Keratinocyte (primary cell): ENCODE measurements at regions not wholly inside any gene's neighbourhood (a gene's known extent, or its start where the extent isn't known, plus 50 kb on each side); places are given as distances from the start of the nearest gene placed in this dataset.

Experiments used
- CTCF ChIP-seq, 3 experiments: IDR thresholded peaks in 1 of 3; conservative IDR thresholded peaks in 1 of 3; optimal IDR thresholded peaks in 1 of 3; 2 replicates in 2 of 3; 3 replicates in 1 of 3; pipeline versions ENCODE3 to v1.5.1; 2011; ENCODE audit warnings: low read length in 3 of 3, mild to moderate bottlenecking in 3 of 3, moderate library complexity in 2 of 3, control low read depth in 1 of 3, inconsistent platforms in 1 of 3; ENCODE audit not compliant: insufficient read depth in 2 of 3; ENCODE audit errors: extremely low read depth in 1 of 3
- EZH2 ChIP-seq: IDR thresholded peaks from one replicate; pipeline ENCODE4 v1.6.1; 2012; ENCODE audit warnings: inconsistent platforms, mild to moderate bottlenecking, low read length, moderate library complexity

GRCh38 chr4:38503689-38504395, 160.2 kb upstream of the KLF3 start:
- TF ChIP-seq CTCF (optimal IDR thresholded peaks at IDR 0.05 in 1 of 3, IDR thresholded peaks at IDR 0.05 in 1 of 3, conservative IDR thresholded peaks at IDR 0.05 in 1 of 3; ENCODE audit: extremely low read depth in 1 of 3, insufficient read depth in 2 of 3, low read length in 3 of 3) (no peak), EZH2 (no peak)
